ENCODE measurements at regions not wholly inside any gene's neighbourhood (a gene's known extent, or its start where the extent isn't known, plus 50 kb on each side); places are given as distances from the start of the nearest gene placed in this dataset.

GRCh38 chr6:79784395-79784753 lies 153.2 kb downstream of the SH3BGRL2 start:
- TF ChIP-seq POLR2AphosphoS5 (IDR thresholded peaks at IDR 0.05; ENCODE audit: insufficient read depth, low read depth, low read length) = no peak
- no peak for TF ChIP-seq POLR2A (IDR thresholded peaks at IDR 0.05; ENCODE audit: low read depth, low read length)
- no peak for TF ChIP-seq FOS (IDR thresholded peaks at IDR 0.05; ENCODE audit: borderline replicate concordance, insufficient read depth, low read length)

Data from endothelial cell of umbilical vein (primary cell).